Mesenchymal stem cell (in vitro differentiated cells and primary cell): ENCODE measurements at regions not wholly inside any gene's neighbourhood (a gene's known extent, or its start where the extent isn't known, plus 50 kb on each side); places are given as distances from the start of the nearest gene placed in this dataset.
A peak's percentile ranks its signal among the peaks of the same experiment; 100 is the strongest.

Source experiments
- DNase-seq: peaks from one replicate; pipeline ENCODE4 v3.0.0-alpha.2; 2013
- H2AFZ ChIP-seq: one replicate; pipeline ENCODE4 v1.6.1; 2013; ENCODE audit warnings: low read depth, mild to moderate bottlenecking, control low read depth, inconsistent platforms, low read length, moderate library complexity
- H2AK5ac ChIP-seq: 2 replicates; pipeline ENCODE4 v1.6.1; 2013; ENCODE audit warnings: low read length, moderate library complexity, mild to moderate bottlenecking, inconsistent platforms; ENCODE audit not compliant: severe bottlenecking
- H2BK120ac ChIP-seq: one replicate; pipeline ENCODE4 v1.6.1; 2013; ENCODE audit warnings: low read depth, mild to moderate bottlenecking, inconsistent platforms, low read length, moderate library complexity
- H2BK12ac ChIP-seq, 2 experiments: one replicate each; pipeline ENCODE4 v1.6.1; 2013; ENCODE audit warnings: inconsistent platforms in 2 of 2, low read length in 2 of 2, mild to moderate bottlenecking in 2 of 2, moderate library complexity in 2 of 2, control low read depth in 1 of 2
- H2BK15ac ChIP-seq: one replicate; pipeline ENCODE4 v1.6.1; 2013; ENCODE audit warnings: mild to moderate bottlenecking, low read depth, inconsistent platforms; ENCODE audit not compliant: poor library complexity, severe bottlenecking
- H2BK5ac ChIP-seq: 2 replicates; pipeline ENCODE4 v1.6.1; 2013; ENCODE audit warnings: low read depth, mild to moderate bottlenecking, low read length, control low read depth, inconsistent platforms; ENCODE audit not compliant: poor library complexity, severe bottlenecking
- H3K14ac ChIP-seq, 2 experiments: one replicate each; pipeline ENCODE4 v1.6.1; 2013; ENCODE audit warnings: inconsistent platforms in 2 of 2, low read length in 2 of 2, control low read depth in 1 of 2, mild to moderate bottlenecking in 1 of 2, moderate library complexity in 1 of 2
- H3K18ac ChIP-seq, 2 experiments: one replicate each; pipeline ENCODE4 v1.6.1; 2013; ENCODE audit warnings: inconsistent platforms in 2 of 2, low read length in 2 of 2, control low read depth in 1 of 2, low read depth in 1 of 2, mild to moderate bottlenecking in 1 of 2
- H3K23ac ChIP-seq, 2 experiments: one replicate each; pipeline ENCODE4 v1.6.1; 2013; ENCODE audit warnings: inconsistent platforms in 2 of 2, low read length in 2 of 2, mild to moderate bottlenecking in 2 of 2, moderate library complexity in 2 of 2, control low read depth in 1 of 2
- H3K27ac ChIP-seq: 2 replicates; pipeline ENCODE4 v1.5.1; 2013; ENCODE audit warnings: mild to moderate bottlenecking, moderate library complexity, low read length, control low read depth, inconsistent platforms; ENCODE audit not compliant: poor library complexity, severe bottlenecking
- H3K27me3 ChIP-seq, 2 experiments: 2 replicates each; pipeline versions ENCODE4 v1.6.1 to v1.7.0; 2013; ENCODE audit warnings: low read length in 2 of 2, mild to moderate bottlenecking in 2 of 2, moderate library complexity in 2 of 2, control low read depth in 1 of 2, inconsistent platforms in 1 of 2; ENCODE audit not compliant: control insufficient read depth in 1 of 2, insufficient read depth in 1 of 2
- H3K36me3 ChIP-seq, 2 experiments: 2 replicates each; pipeline versions ENCODE4 v1.6.1 to v1.7.0; 2013; ENCODE audit warnings: low read length in 2 of 2, control low read depth in 1 of 2, inconsistent platforms in 1 of 2, low read depth in 1 of 2, mild to moderate bottlenecking in 1 of 2; ENCODE audit not compliant: insufficient read depth in 2 of 2, control insufficient read depth in 1 of 2
- H3K4ac ChIP-seq, 2 experiments: one replicate each; pipeline ENCODE4 v1.6.1; 2013; ENCODE audit warnings: inconsistent platforms in 2 of 2, low read length in 2 of 2, mild to moderate bottlenecking in 2 of 2, moderate library complexity in 2 of 2, control low read depth in 1 of 2, low read depth in 1 of 2
- H3K4me1 ChIP-seq: 2 replicates; pipeline ENCODE4 v1.6.1; 2013; ENCODE audit warnings: low read depth, low read length, control low read depth; ENCODE audit not compliant: control insufficient read depth, insufficient read depth
- H3K4me2 ChIP-seq: 2 replicates; pipeline ENCODE4 v1.6.1; 2013; ENCODE audit warnings: low read length, mild to moderate bottlenecking, inconsistent platforms; ENCODE audit not compliant: poor library complexity, severe bottlenecking
- H3K4me3 ChIP-seq, 2 experiments: 2 replicates each; pipeline versions ENCODE4 v1.5.1 to v1.7.0; 2013; ENCODE audit warnings: low read length in 2 of 2, mild to moderate bottlenecking in 2 of 2, control low read depth in 1 of 2, low read depth in 1 of 2; ENCODE audit not compliant: insufficient read depth in 1 of 2
- H3K79me1 ChIP-seq: replicated peaks from 2 replicates; pipeline ENCODE4 v1.6.1; 2013; ENCODE audit warnings: mild to moderate bottlenecking, control low read depth, low read length, inconsistent platforms; ENCODE audit not compliant: poor library complexity, severe bottlenecking
- H3K9ac ChIP-seq: 2 replicates; pipeline ENCODE4 v1.7.0; 2013; ENCODE audit warnings: mild to moderate bottlenecking, low read length, moderate library complexity
- H3K9me3 ChIP-seq: 2 replicates; pipeline ENCODE4 v1.7.0; 2013; ENCODE audit warnings: mild to moderate bottlenecking, low read length; ENCODE audit not compliant: control insufficient read depth
- H4K8ac ChIP-seq: one replicate; pipeline ENCODE4 v1.6.1; 2013; ENCODE audit warnings: inconsistent platforms, mild to moderate bottlenecking, low read length, moderate library complexity
- H4K91ac ChIP-seq: one replicate; pipeline ENCODE4 v1.6.1; 2013; ENCODE audit warnings: mild to moderate bottlenecking, low read length, inconsistent platforms
- WGBS: methylation state at CpG from one replicate; pipeline ENCODE4 v1.1.7; 2013; ENCODE audit warnings: mixed read lengths; 5-methylcytosine and 5-hydroxymethylcytosine counted together

DNA sequence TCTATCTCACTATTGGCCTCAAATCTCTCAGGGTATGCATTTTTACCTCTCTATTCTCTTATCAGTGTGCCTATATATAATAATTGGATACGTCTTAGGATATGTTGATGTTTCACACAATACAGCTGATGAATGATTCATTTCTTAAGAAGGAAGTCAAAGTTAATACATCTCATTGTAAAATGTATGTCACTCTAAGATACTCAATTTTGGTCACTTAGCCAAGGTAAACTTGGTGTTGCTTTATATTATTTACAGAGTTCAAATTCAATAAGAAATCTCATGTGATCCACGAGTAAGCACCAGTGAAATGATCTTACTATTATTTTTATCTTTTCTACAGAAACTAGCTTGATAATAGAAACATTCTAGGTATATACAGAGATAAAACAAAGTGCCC, 1266.5 kb downstream of the JRKL start:
- no CpG with 5 or more reads among the region's 2 CpGs for WGBS
- no peak for DNase-seq
- Histone ChIP-seq H2AFZ (no peak overlapping the region), H3K14ac (no peak overlapping the region), H3K18ac (no peak overlapping the region), H3K4me3 (no peak overlapping the region), H3K4me1 (no peaks in the 10 kb centered on the region), H2BK15ac (no peak overlapping the region), H3K79me1 (no peaks in the 10 kb centered on the region), H3K4me2 (no peak overlapping the region), H2AK5ac (no peak overlapping the region), H3K23ac (no peak overlapping the region), H3K4ac (no peak overlapping the region), H3K27me3 (no peaks in the 10 kb centered on the region), H4K8ac (no peak overlapping the region), H3K27ac (no peak overlapping the region), H2BK5ac (no peak overlapping the region), H2BK120ac (no peak overlapping the region), H3K9ac (no peak overlapping the region), H3K9me3 (peaks cover 11% of the 10 kb centered on the region), H2BK12ac (no peak overlapping the region), H3K36me3 (no peaks in the 10 kb centered on the region), H4K91ac (no peak overlapping the region)

DNA sequence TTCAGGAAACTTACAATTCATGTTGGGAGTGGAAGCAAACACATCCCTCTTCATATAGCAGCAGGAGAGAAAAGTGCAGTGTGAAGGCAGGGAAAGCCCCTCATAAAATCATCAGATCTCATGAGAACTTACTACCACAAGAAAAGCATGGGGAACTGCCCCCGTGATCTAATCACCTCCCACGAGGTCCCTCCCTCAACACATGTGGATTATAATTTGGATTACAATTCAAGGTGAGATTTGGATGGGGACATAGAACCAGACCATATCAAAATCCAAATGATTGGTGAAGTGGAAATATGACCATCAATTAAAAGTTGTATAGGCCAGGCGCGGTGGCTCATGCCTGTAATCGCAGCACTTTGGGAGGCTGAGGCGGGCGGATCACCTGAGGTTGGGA, 1268.0 kb downstream of the JRKL start:
- H2BK12ac ChIP-seq: no peak overlapping the region
- H4K8ac ChIP-seq: no peak overlapping the region
- no peaks in the 10 kb centered on the region for H3K79me1 ChIP-seq

DNA sequence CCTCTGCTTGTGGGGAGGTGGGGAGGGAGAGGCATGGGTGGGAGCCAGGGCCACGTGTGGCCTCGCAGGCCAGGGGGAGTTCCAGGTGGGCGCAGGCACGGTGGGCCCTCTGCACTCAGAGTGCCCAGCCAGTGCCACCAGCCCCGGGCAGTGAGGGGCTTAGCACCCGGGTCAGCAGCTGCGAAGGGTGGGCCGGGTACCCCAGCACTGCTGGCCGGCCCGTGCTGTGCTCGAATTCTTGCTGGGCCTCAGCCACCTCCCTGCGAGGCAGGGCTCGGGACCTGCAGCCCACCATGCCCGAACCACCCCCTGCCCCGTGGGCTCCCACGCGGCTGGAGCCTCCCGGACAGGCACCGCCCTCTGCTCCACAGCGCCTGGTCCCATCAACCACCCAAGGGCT, 1277.2 kb downstream of the JRKL start:
- Histone ChIP-seq H3K4ac (no peak overlapping the region), H3K18ac (no peak overlapping the region), H2AK5ac (no peak overlapping the region), H3K36me3 (no peaks in the 10 kb centered on the region), H3K27me3 (no peaks in the 10 kb centered on the region), H4K8ac (no peak overlapping the region), H2BK15ac (no peak overlapping the region), H2BK120ac (no peak overlapping the region), H3K23ac (no peak overlapping the region), H2AFZ (no peak overlapping the region), H2BK5ac (no peak overlapping the region), H3K27ac (no peak overlapping the region), H3K4me1 (peaks cover 2% of the 10 kb centered on the region), H3K9ac (no peak overlapping the region), H2BK12ac (no peak overlapping the region), H3K14ac (peak overlapping the region in 1 of 2 experiments; percentile 41), H4K91ac (no peak overlapping the region), H3K79me1 (no peaks in the 10 kb centered on the region), H3K4me3 (peak overlapping the region in 1 of 2 experiments; percentile 7), H3K4me2 (no peak overlapping the region), H3K9me3 (peaks cover 11% of the 10 kb centered on the region)
- DNase-seq: no peak
- 98% methylated on average over 20 of the region's 20 CpGs for WGBS

More for the DNA sequence above, 1268.0 kb downstream of the JRKL start:
- Histone ChIP-seq H3K23ac (no peak overlapping the region), H4K91ac (no peak overlapping the region), H2BK120ac (no peak overlapping the region), H2AFZ (no peak overlapping the region), H3K27ac (no peak overlapping the region), H2BK5ac (no peak overlapping the region), H3K9me3 (peaks cover 6% of the 10 kb centered on the region), H3K14ac (no peak overlapping the region), H2AK5ac (no peak overlapping the region), H3K4me1 (no peaks in the 10 kb centered on the region), H3K4me3 (no peak overlapping the region), H2BK15ac (no peak overlapping the region), H3K18ac (no peak overlapping the region), H3K4ac (no peak overlapping the region), H3K27me3 (no peaks in the 10 kb centered on the region), H3K9ac (no peak overlapping the region), H3K4me2 (no peak overlapping the region), H3K36me3 (no peaks in the 10 kb centered on the region)
- no peak for DNase-seq
- WGBS: 98% methylated on average over 6 of the region's 7 CpGs

- Histone ChIP-seq H2BK120ac (no peak overlapping the region), H3K36me3 (no peaks in the 10 kb centered on the region), H3K9ac (no peak overlapping the region), H3K4me2 (no peak overlapping the region), H3K18ac (peak overlapping the region in 1 of 2 experiments; percentile 5), H3K9me3 (peaks cover 20% of the 10 kb centered on the region), H2BK12ac (no peak overlapping the region), H2BK5ac (no peak overlapping the region), H4K91ac (no peak overlapping the region), H3K27me3 (no peaks in the 10 kb centered on the region), H3K4me3 (no peak overlapping the region), H3K4me1 (no peaks in the 10 kb centered on the region), H3K14ac (no peak overlapping the region), H3K4ac (no peak overlapping the region), H3K23ac (no peak overlapping the region), H2AFZ (no peak overlapping the region), H2BK15ac (no peak overlapping the region), H2AK5ac (no peak overlapping the region), H4K8ac (no peak overlapping the region), H3K79me1 (no peaks in the 10 kb centered on the region), H3K27ac (no peak overlapping the region)
- WGBS: 83% methylated on average over 2 of the region's 2 CpGs
- DNase-seq: no peak
Observed at GRCh38 chr11:97683733-97684132, 1293.9 kb downstream of the JRKL start.
